GM23248 (cell line): ENCODE measurements at regions not wholly inside any gene's neighbourhood (a gene's known extent, or its start where the extent isn't known, plus 50 kb on each side); places are given as distances from the start of the nearest gene placed in this dataset.
"Not testable (repeated sequence)": the region's sequence is repeated elsewhere in the genome, so short reads cannot be mapped to it uniquely, and the experiment has no call there.

ENCODE experiments used
- EZH2 ChIP-seq: fragments of 200-600 bp; sonication (generic); IDR thresholded peaks from 2 replicates; pipeline ENCODE4 v1.6.1; 2018; ENCODE audit warnings: antibody characterized with exemption, mild to moderate bottlenecking; ENCODE audit not compliant: insufficient read depth, poor library complexity, severe bottlenecking
- EZH2phosphoT487 ChIP-seq: fragments of 200-600 bp; sonication (generic); IDR thresholded peaks from 2 replicates; pipeline ENCODE4 v1.6.1; 2018; ENCODE audit warnings: antibody characterized with exemption, moderate library complexity, mild to moderate bottlenecking, low read depth; ENCODE audit not compliant: insufficient read depth

- TF ChIP-seq EZH2, EZH2phosphoT487: not testable (repeated sequence)
These were observed 327.9 kb upstream of the WSB1 start for GRCh38 chr17:26965898-26966624.
